Ovary (tissue), 7 donors: ENCODE measurements at regions not wholly inside any gene's neighbourhood (a gene's known extent, or its start where the extent isn't known, plus 50 kb on each side); places are given as distances from the start of the nearest gene placed in this dataset.
"Not testable (repeated sequence)": the region's sequence is repeated elsewhere in the genome, so short reads cannot be mapped to it uniquely, and the experiment has no call there.

ENCODE experiments used
- DNase-seq, 5 donors: peaks; one replicate each; pipeline ENCODE4 v3.0.0-alpha.2; 2019 to 2020
- H3K27ac ChIP-seq, 2 donors: fragments of 200-600 bp; one replicate each; pipeline versions ENCODE4 v1.5.1 to v1.8.0; 2019 to 2022
- H3K27me3 ChIP-seq: fragments of 200-600 bp; one replicate; pipeline ENCODE4 v1.8.0; 2022
- H3K36me3 ChIP-seq: fragments of 200-600 bp; sonication (generic); one replicate; pipeline ENCODE4 v1.5.1; 2019
- H3K4me1 ChIP-seq: one replicate; pipeline ENCODE4 v1.8.1; 2013; ENCODE audit warnings: mild to moderate bottlenecking, moderate library complexity; ENCODE audit not compliant: insufficient read depth
- H3K4me3 ChIP-seq: fragments of 200-600 bp; sonication (generic); one replicate; pipeline ENCODE4 v1.5.1; 2017
- H3K9me3 ChIP-seq, 2 donors: fragments of 200-600 bp in 1 of 2; sonication (generic) in 1 of 2; one replicate each; pipeline versions ENCODE4 v1.5.1 to v1.8.1; 2013 to 2019; ENCODE audit warnings: mild to moderate bottlenecking in 1 of 2, moderate library complexity in 1 of 2
- EP300 ChIP-seq: sonication (generic); formaldehyde crosslinking; IDR thresholded peaks from one replicate; pipeline ENCODE4 v1.6.1; 2017; ENCODE audit warnings: antibody characterized with exemption
- POLR2A ChIP-seq: fragments of 450-650 bp; IDR thresholded peaks from one replicate; pipeline ENCODE4 v1.6.1; 2017; ENCODE audit warnings: antibody characterized with exemption, mild to moderate bottlenecking, moderate library complexity
- WGBS, 3 donors: extraction: QIAGEN DNeasy Blood & Tissue Kit in 1 of 3; methylation state at CpG; one replicate each; pipeline versions ENCODE4 v1.1.5 to v1.1.7; 2013 to 2017; 5-methylcytosine and 5-hydroxymethylcytosine counted together
- intact Hi-C, 4 donors: fragments of 100-400 bp; cut with DNase I; formaldehyde crosslinking; loops; one replicate each; pipeline versions ENCODE4 v1.11.0 to v1.15.1; 2022 to 2023
- TF ChIP-seq, protein P1 (sequence below), 3 donors: fragments of 450-650 bp in 2 of 3; fragments of 200-600 bp in 1 of 3; IDR thresholded peaks; one replicate each; pipeline versions ENCODE4 v1.5.1 to v1.8.0; 2016 to 2022; ENCODE audit warnings: antibody characterized with exemption in 3 of 3, mild to moderate bottlenecking in 1 of 3
- donor health status: DM: no; HTN: no; CAD: no; lungs with moderate emphysema.
- donor health status: DM: no; HTN: no; CAD: no.
- donor health status: Bipolar disorder and iron deficiency.
- donor health status: DM: no; HTN: no; CAD: no.
- donor health status: DM: yes; HTN: yes; CAD: no.

DNA sequence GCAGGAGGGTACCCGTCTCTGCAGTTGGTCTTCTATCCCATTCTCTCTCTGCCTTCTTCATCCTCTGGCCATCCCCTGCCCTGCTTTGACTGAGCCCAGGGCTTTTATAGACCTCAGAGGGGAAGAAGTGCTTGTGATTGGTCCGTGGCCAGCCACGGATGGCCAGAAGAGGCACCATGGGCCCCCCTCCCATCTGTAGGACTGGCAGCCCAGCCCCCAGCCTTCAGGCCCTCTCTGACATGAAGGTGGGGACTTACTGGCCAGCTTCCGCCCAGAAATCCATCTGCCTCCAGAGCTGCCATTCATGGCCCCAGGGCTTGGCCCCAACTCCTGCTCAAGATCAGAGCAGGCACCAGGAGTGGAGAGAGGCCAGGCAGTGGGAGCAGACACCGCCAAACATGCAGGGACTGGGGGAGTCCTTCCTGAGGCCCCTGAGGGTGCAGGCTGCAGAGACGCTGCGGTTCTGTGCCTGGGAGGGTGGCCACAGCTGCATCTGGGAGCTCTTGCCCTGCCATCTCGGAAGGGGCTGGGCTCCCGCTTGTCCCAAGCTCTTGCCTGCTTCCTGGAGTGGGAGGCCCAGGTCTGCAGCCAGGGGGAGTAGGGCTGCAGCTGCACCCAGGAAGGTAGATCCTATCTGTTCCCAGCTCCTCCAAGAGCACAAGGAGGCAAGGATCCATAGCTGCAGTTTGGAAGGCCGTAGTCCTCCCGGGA is 698.6 kb upstream of the B3GALT2 start:
- no peak overlapping the region for H3K4me3 ChIP-seq
- H3K36me3 ChIP-seq = no peaks in the 10 kb centered on the region
- no peak for DNase-seq
- WGBS, 3 donors = 95 to 96% (median 95%) methylated on average over 11 of the region's 11 CpGs
- H3K4me1 ChIP-seq = no peaks in the 10 kb centered on the region
- H3K9me3 ChIP-seq = no peaks in the 10 kb centered on the region
- H3K27me3 ChIP-seq = no peaks in the 10 kb centered on the region
- TF ChIP-seq POLR2A = no peak
- TF ChIP-seq, protein P1, sequence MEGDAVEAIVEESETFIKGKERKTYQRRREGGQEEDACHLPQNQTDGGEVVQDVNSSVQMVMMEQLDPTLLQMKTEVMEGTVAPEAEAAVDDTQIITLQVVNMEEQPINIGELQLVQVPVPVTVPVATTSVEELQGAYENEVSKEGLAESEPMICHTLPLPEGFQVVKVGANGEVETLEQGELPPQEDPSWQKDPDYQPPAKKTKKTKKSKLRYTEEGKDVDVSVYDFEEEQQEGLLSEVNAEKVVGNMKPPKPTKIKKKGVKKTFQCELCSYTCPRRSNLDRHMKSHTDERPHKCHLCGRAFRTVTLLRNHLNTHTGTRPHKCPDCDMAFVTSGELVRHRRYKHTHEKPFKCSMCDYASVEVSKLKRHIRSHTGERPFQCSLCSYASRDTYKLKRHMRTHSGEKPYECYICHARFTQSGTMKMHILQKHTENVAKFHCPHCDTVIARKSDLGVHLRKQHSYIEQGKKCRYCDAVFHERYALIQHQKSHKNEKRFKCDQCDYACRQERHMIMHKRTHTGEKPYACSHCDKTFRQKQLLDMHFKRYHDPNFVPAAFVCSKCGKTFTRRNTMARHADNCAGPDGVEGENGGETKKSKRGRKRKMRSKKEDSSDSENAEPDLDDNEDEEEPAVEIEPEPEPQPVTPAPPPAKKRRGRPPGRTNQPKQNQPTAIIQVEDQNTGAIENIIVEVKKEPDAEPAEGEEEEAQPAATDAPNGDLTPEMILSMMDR (IDR thresholded peaks at IDR 0.05) = no peak
- TF ChIP-seq EP300 = no peak
- H3K27ac ChIP-seq = no peak overlapping the region
- intact Hi-C loops = no loop called here

DNA sequence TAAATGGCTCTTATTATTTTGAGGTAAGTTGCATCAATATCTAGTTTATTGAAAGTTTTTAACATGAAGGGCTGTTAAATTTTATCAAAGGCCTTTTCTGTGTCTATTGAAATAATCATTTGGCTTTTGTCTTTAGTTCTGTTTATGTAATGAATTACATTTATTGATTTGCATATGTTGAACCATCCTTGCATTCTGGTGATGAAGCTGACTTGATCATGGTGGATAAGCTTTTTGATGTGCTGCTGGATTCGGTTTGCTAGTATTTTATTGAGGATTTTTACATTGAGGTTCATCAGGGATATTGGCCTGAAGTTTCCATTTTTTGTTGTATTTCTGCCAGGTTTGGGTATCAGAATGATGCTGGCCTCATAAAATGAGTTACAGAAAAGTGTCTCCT is 691.5 kb upstream of the B3GALT2 start:
- H3K4me1 ChIP-seq, H3K4me3 ChIP-seq, intact Hi-C loops, H3K27me3 ChIP-seq, DNase-seq, H3K36me3 ChIP-seq, H3K9me3 ChIP-seq, H3K27ac ChIP-seq: not testable (repeated sequence)
- WGBS, 3 donors = 82 to 95% (median 93%) methylated on average over 1 of the region's 1 CpG

DNA sequence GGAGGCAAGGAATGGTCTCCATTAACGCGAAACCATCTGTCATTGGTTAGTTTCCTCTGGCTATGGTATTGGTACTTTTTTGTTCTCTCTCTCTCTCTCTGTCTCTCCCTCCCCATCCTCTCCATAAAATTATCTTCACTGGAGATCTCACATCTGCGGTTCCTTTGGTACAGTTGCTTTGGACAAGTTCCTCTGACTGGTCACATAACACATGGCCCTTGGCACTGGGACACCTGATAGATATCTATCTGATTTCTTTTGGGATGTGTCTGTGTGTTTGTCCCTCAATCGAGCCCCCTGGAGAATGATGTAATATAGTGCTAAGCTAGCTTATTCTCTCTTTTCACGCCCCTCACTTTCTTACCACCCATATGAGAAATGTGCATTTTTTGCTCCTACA is 682.0 kb upstream of the B3GALT2 start:
- Histone ChIP-seq H3K9me3 (no peaks in the 10 kb centered on the region), H3K4me3 (no peak overlapping the region), H3K4me1 (no peaks in the 10 kb centered on the region), H3K27me3 (no peaks in the 10 kb centered on the region), H3K27ac (no peak overlapping the region), H3K36me3 (no peaks in the 10 kb centered on the region)
- intact Hi-C loops = no loop called here
- DNase-seq = no peak
- 91 to 92% (median 91%) methylated on average over 5 of the region's 5 CpGs for WGBS, 3 donors
- TF ChIP-seq POLR2A = no peak
- TF ChIP-seq, protein P1 (IDR thresholded peaks at IDR 0.05) = no peak
- no peak for TF ChIP-seq EP300

DNA sequence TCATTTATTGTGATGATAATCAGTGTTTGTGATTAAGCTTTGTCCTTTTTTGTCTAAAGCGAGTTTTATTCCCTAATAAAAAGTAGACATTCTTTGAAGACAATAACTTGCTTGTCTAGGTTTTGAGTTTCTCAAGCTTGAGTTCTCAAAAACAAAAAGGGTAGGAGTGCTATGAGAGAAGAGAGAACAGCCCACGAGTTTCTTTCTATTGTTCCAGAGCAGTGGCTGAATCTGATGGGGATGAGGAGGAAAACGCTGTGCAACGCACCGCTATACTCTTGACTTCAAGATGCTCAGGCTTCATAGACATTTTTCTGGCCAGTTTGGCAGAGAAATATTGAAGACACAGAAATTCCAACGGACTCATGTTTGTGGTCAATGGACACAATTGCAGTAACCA is 669.8 kb upstream of the B3GALT2 start:
- no peaks in the 10 kb centered on the region for H3K27me3 ChIP-seq
- no peaks in the 10 kb centered on the region for H3K4me1 ChIP-seq
- WGBS, 3 donors = 84 to 91% (median 87%) methylated on average over 6 of the region's 6 CpGs
- H3K27ac ChIP-seq = no peak overlapping the region
- no peaks in the 10 kb centered on the region for H3K9me3 ChIP-seq
- no peak for DNase-seq
- no peak overlapping the region for H3K4me3 ChIP-seq
- TF ChIP-seq POLR2A (no peak), EP300 (no peak)
- TF ChIP-seq, protein P1 (IDR thresholded peaks at IDR 0.05) = no peak
- intact Hi-C loops = no loop called here
- no peaks in the 10 kb centered on the region for H3K36me3 ChIP-seq

DNA sequence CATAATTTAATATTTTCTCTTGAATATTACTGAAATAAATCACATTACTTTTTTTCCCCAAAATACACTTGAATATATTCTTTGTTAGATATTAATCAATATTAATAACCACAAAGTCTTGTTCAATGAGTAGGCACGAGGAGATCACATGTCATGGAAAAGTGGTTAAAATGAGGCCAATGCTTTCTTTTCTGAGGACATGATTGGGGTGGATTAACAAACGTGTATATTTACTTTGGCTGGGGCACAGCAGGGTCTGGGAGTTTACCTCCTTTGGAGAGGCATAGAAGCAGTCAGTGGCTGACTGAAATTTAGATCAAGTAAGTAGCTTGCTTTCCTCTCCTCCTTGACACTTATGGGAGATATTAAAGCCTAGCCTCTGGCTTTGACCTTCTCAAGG is 664.3 kb upstream of the B3GALT2 start:
- no peaks in the 10 kb centered on the region for H3K36me3 ChIP-seq

More for the DNA sequence above, 664.3 kb upstream of the B3GALT2 start:
- H3K4me1 ChIP-seq = peaks cover 1% of the 10 kb centered on the region
- H3K9me3 ChIP-seq = no peaks in the 10 kb centered on the region
- intact Hi-C loops = no loop called here
- no peaks in the 10 kb centered on the region for H3K27me3 ChIP-seq
- H3K27ac ChIP-seq = no peak overlapping the region
- 51 to 57% (median 56%) methylated on average over 2 of the region's 2 CpGs for WGBS, 3 donors
- DNase-seq = no peak
- TF ChIP-seq EP300 (no peak), POLR2A (no peak)
- TF ChIP-seq, protein P1 (IDR thresholded peaks at IDR 0.05) = no peak
- no peak overlapping the region for H3K4me3 ChIP-seq
